ENCODE measurements at regions not wholly inside any gene's neighbourhood (a gene's known extent, or its start where the extent isn't known, plus 50 kb on each side); places are given as distances from the start of the nearest gene placed in this dataset.

DNA sequence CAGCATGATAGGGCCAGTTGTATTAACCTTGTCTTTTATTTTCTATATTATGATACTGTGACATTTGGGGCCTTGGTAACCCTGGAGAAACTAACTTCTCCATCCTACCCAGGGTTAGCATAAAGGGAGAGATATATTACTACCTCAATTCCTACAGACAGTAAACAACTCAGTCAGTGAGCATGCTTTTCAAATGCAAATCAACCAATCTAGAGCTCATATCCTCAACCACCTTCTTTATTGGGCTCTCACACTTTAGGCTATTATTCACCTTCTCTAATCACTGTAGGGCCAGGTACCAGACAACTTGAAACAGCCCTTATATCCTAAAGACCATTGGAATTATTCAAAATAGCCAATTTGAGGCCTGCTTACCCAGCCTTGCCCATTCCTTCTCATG, 477.6 kb downstream of the PTPRC start:
- Histone ChIP-seq H2AFZ (replicated peaks) (peak overlapping the region; percentile 66), H3K9me3 (ENCODE audit: low read depth) (no peaks in the 10 kb centered on the region), H3K36me3 (no peaks in the 10 kb centered on the region), H3F3A (ENCODE audit: low read depth) (no peaks in the 10 kb centered on the region), H3K4me3 (no peak overlapping the region), H3K4me1 (no peaks in the 10 kb centered on the region), H3K27ac (no peak overlapping the region), H3K9ac (no peak overlapping the region), H4K20me1 (ENCODE audit: low read depth) (no peaks in the 10 kb centered on the region), H3K27me3 (no peaks in the 10 kb centered on the region), H3K4me2 (no peak overlapping the region), H3K79me2 (ENCODE audit: low read depth) (no peaks in the 10 kb centered on the region)
- no peak overlapping the region for H3K4me3 Mint-ChIP-seq
- DNase-seq (ENCODE audit: low spot score), result no peak
- TF ChIP-seq EZH2 (IDR thresholded peaks at IDR 0.05) (no peak), EZH2phosphoT487 (IDR thresholded peaks at IDR 0.05) (no peak)
- TF ChIP-seq, protein P1, sequence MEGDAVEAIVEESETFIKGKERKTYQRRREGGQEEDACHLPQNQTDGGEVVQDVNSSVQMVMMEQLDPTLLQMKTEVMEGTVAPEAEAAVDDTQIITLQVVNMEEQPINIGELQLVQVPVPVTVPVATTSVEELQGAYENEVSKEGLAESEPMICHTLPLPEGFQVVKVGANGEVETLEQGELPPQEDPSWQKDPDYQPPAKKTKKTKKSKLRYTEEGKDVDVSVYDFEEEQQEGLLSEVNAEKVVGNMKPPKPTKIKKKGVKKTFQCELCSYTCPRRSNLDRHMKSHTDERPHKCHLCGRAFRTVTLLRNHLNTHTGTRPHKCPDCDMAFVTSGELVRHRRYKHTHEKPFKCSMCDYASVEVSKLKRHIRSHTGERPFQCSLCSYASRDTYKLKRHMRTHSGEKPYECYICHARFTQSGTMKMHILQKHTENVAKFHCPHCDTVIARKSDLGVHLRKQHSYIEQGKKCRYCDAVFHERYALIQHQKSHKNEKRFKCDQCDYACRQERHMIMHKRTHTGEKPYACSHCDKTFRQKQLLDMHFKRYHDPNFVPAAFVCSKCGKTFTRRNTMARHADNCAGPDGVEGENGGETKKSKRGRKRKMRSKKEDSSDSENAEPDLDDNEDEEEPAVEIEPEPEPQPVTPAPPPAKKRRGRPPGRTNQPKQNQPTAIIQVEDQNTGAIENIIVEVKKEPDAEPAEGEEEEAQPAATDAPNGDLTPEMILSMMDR (IDR thresholded peaks at IDR 0.05), result no peak
- no peaks in the 10 kb centered on the region for H3K9me3 Mint-ChIP-seq
- no peaks in the 10 kb centered on the region for H3K27me3 Mint-ChIP-seq (ENCODE audit: insufficient read depth, low read depth)
- no peaks in the 10 kb centered on the region for H3K36me3 Mint-ChIP-seq
- no peak overlapping the region for H3K27ac Mint-ChIP-seq
- H3K4me1 Mint-ChIP-seq, result no peaks in the 10 kb centered on the region

DNA sequence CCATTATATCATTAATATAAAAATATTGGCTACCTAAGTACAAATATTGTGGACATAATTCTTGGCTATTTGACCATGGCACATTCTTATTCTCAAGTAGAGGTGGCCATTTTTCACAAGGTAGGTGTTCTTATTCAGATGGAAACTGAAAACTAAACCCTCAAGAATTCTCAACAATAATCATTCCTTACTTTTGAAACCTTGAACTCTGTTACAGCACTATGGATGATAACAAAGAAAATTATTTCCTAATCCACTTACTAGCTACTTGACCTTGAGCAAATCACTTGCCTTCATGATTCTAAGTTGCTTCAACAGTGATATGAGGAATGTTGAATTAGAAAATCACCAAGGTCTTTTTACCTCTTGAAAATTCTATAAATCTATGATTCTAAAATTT, 482.2 kb downstream of the PTPRC start:
- H2AFZ ChIP-seq (replicated peaks), result no peak overlapping the region
- no peaks in the 10 kb centered on the region for H3K36me3 Mint-ChIP-seq

DNA sequence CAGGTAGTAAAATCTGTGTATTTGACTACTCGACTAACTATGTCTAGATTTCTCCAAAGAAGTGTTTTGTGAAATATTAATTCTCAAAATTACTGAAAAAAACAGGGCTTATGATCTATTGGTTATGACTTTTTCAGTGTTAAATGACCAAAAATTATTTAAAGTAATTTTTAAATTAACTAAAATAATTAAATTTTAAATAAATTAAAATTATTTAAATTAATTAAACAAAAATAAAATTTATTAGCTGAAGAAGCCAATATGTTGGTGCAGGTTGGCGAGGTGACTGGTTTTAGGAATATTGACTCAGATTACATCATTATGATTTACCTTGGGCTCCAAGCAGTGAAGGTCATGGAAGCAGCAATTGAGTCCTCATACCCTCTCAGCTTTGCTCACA, 483.2 kb downstream of the PTPRC start:
- H3K9me3 ChIP-seq (ENCODE audit: low read depth), result no peaks in the 10 kb centered on the region
- H3K4me1 Mint-ChIP-seq, result no peaks in the 10 kb centered on the region
- H3K9me3 Mint-ChIP-seq, result no peaks in the 10 kb centered on the region
- H3K27me3 Mint-ChIP-seq (ENCODE audit: insufficient read depth, low read depth), result peaks cover 2% of the 10 kb centered on the region
- H3K4me1 ChIP-seq, result no peaks in the 10 kb centered on the region
- H3K9ac ChIP-seq, result no peak overlapping the region
- no peak overlapping the region for H3K4me3 Mint-ChIP-seq
- H3K27ac Mint-ChIP-seq, result no peak overlapping the region
- no peaks in the 10 kb centered on the region for H3K79me2 ChIP-seq (ENCODE audit: low read depth)
- no peak for DNase-seq (ENCODE audit: low spot score)
- no peaks in the 10 kb centered on the region for H3F3A ChIP-seq (ENCODE audit: low read depth)
- no peak overlapping the region for H3K4me2 ChIP-seq
- H3K4me3 ChIP-seq, result no peak overlapping the region
- no peaks in the 10 kb centered on the region for H3K27me3 ChIP-seq
- no peak overlapping the region for H3K27ac ChIP-seq
- TF ChIP-seq EZH2phosphoT487 (IDR thresholded peaks at IDR 0.05) (no peak), EZH2 (IDR thresholded peaks at IDR 0.05) (no peak)
- TF ChIP-seq, protein P1 (IDR thresholded peaks at IDR 0.05), result no peak
- no peak overlapping the region for H2AFZ ChIP-seq (replicated peaks)
- no peaks in the 10 kb centered on the region for H4K20me1 ChIP-seq (ENCODE audit: low read depth)
- no peaks in the 10 kb centered on the region for H3K36me3 ChIP-seq
- H3K36me3 Mint-ChIP-seq, result no peaks in the 10 kb centered on the region

More for the DNA sequence above, 482.2 kb downstream of the PTPRC start:
- H3K36me3 ChIP-seq, result no peaks in the 10 kb centered on the region
- H3K9me3 ChIP-seq (ENCODE audit: low read depth), result no peaks in the 10 kb centered on the region
- DNase-seq (ENCODE audit: low spot score), result no peak
- no peaks in the 10 kb centered on the region for H3K27me3 ChIP-seq
- no peaks in the 10 kb centered on the region for H4K20me1 ChIP-seq (ENCODE audit: low read depth)
- H3K4me2 ChIP-seq, result no peak overlapping the region
- H3K79me2 ChIP-seq (ENCODE audit: low read depth), result no peaks in the 10 kb centered on the region
- H3K4me3 ChIP-seq, result no peak overlapping the region
- Mint-ChIP-seq H3K4me1 (no peaks in the 10 kb centered on the region), H3K4me3 (no peak overlapping the region), H3K27me3 (ENCODE audit: insufficient read depth, low read depth) (peaks cover 2% of the 10 kb centered on the region), H3K27ac (no peak overlapping the region), H3K9me3 (no peaks in the 10 kb centered on the region)
- TF ChIP-seq EZH2 (IDR thresholded peaks at IDR 0.05), result no peak
- no peak for TF ChIP-seq EZH2phosphoT487 (IDR thresholded peaks at IDR 0.05)
- TF ChIP-seq, protein P1 (IDR thresholded peaks at IDR 0.05), result no peak
- no peak overlapping the region for H3K9ac ChIP-seq
- H3K4me1 ChIP-seq, result no peaks in the 10 kb centered on the region
- no peak overlapping the region for H3K27ac ChIP-seq
- no peaks in the 10 kb centered on the region for H3F3A ChIP-seq (ENCODE audit: low read depth)

Measured in neural progenitor cell (in vitro differentiated cells).